ENCODE measurements at regions not wholly inside any gene's neighbourhood (a gene's known extent, or its start where the extent isn't known, plus 50 kb on each side); places are given as distances from the start of the nearest gene placed in this dataset.

- no peaks in the 10 kb centered on the region for H3K27me3 Mint-ChIP-seq
- H3K36me3 Mint-ChIP-seq (ENCODE audit: low read depth) = no peaks in the 10 kb centered on the region
- no peak overlapping the region for H3K27ac Mint-ChIP-seq
- no peak for DNase-seq
- no peak overlapping the region for H3K4me3 Mint-ChIP-seq
- peaks cover 2% of the 10 kb centered on the region for H3K4me1 Mint-ChIP-seq (ENCODE audit: low read depth)
- H3K9me3 Mint-ChIP-seq = no peaks in the 10 kb centered on the region
Observed at GRCh38 chr2:239579081-239579480, 178.3 kb upstream of the HDAC4 start.

- H3K9me3 Mint-ChIP-seq = no peaks in the 10 kb centered on the region
- peaks cover 2% of the 10 kb centered on the region for H3K4me1 Mint-ChIP-seq (ENCODE audit: low read depth)
- no peak overlapping the region for H3K27ac Mint-ChIP-seq
- DNase-seq = no peak
- no peak overlapping the region for H3K4me3 Mint-ChIP-seq
- H3K36me3 Mint-ChIP-seq (ENCODE audit: low read depth) = no peaks in the 10 kb centered on the region
- no peaks in the 10 kb centered on the region for H3K27me3 Mint-ChIP-seq
Observed at GRCh38 chr2:239578381-239578780, 177.6 kb upstream of the HDAC4 start.

GRCh38 chr2:239577935-239578334 is 177.1 kb upstream of the HDAC4 start:
- Mint-ChIP-seq H3K4me1 (ENCODE audit: low read depth) (peaks cover 2% of the 10 kb centered on the region), H3K4me3 (no peak overlapping the region), H3K27me3 (peaks cover under 1% of the 10 kb centered on the region), H3K9me3 (no peaks in the 10 kb centered on the region), H3K36me3 (ENCODE audit: low read depth) (no peaks in the 10 kb centered on the region), H3K27ac (no peak overlapping the region)
- no peak for DNase-seq

GRCh38 chr2:239576784-239577685 is 176.2 kb upstream of the HDAC4 start:
- H3K36me3 Mint-ChIP-seq (ENCODE audit: low read depth) = no peaks in the 10 kb centered on the region
- peaks cover 8% of the 10 kb centered on the region for H3K27me3 Mint-ChIP-seq
- peaks cover 2% of the 10 kb centered on the region for H3K4me1 Mint-ChIP-seq (ENCODE audit: low read depth)
- no peak overlapping the region for H3K4me3 Mint-ChIP-seq
- no peak for DNase-seq
- H3K9me3 Mint-ChIP-seq = no peaks in the 10 kb centered on the region
- no peak overlapping the region for H3K27ac Mint-ChIP-seq

- H3K4me1 Mint-ChIP-seq (ENCODE audit: low read depth) = peaks cover 2% of the 10 kb centered on the region
- H3K9me3 Mint-ChIP-seq = no peaks in the 10 kb centered on the region
- no peak overlapping the region for H3K4me3 Mint-ChIP-seq
- no peak overlapping the region for H3K27ac Mint-ChIP-seq
- peaks cover 8% of the 10 kb centered on the region for H3K27me3 Mint-ChIP-seq
- no peaks in the 10 kb centered on the region for H3K36me3 Mint-ChIP-seq (ENCODE audit: low read depth)
- DNase-seq = no peak
Observed at GRCh38 chr2:239575931-239576445, 175.2 kb upstream of the HDAC4 start.

- Mint-ChIP-seq H3K27me3 (peaks cover 11% of the 10 kb centered on the region), H3K36me3 (ENCODE audit: low read depth) (no peaks in the 10 kb centered on the region), H3K4me3 (no peak overlapping the region), H3K27ac (no peak overlapping the region), H3K4me1 (ENCODE audit: low read depth) (peaks cover 3% of the 10 kb centered on the region), H3K9me3 (no peaks in the 10 kb centered on the region)
- DNase-seq = no peak
Observed at GRCh38 chr2:239574434-239575156, 173.8 kb upstream of the HDAC4 start.

GRCh38 chr2:239574054-239574433 is 173.2 kb upstream of the HDAC4 start:
- H3K4me1 Mint-ChIP-seq (ENCODE audit: low read depth) = peaks cover 3% of the 10 kb centered on the region
- H3K27ac Mint-ChIP-seq = no peak overlapping the region
- no peaks in the 10 kb centered on the region for H3K36me3 Mint-ChIP-seq (ENCODE audit: low read depth)

GRCh38 chr2:239570971-239571520 is 170.2 kb upstream of the HDAC4 start:
- Mint-ChIP-seq H3K4me3 (no peak overlapping the region), H3K27me3 (peaks cover 16% of the 10 kb centered on the region), H3K4me1 (ENCODE audit: low read depth) (peaks cover 3% of the 10 kb centered on the region), H3K9me3 (no peaks in the 10 kb centered on the region), H3K27ac (no peak overlapping the region), H3K36me3 (ENCODE audit: low read depth) (no peaks in the 10 kb centered on the region)
- no peak for DNase-seq

More at GRCh38 chr2:239574054-239574433, 173.2 kb upstream of the HDAC4 start:
- Mint-ChIP-seq H3K4me3 (no peak overlapping the region), H3K27me3 (peaks cover 11% of the 10 kb centered on the region), H3K9me3 (no peaks in the 10 kb centered on the region)
- DNase-seq = no peak

- peaks cover 16% of the 10 kb centered on the region for H3K27me3 Mint-ChIP-seq
Observed at GRCh38 chr2:239570216-239570925, 169.6 kb upstream of the HDAC4 start.

GRCh38 chr2:239569401-239570090 is 168.7 kb upstream of the HDAC4 start:
- Mint-ChIP-seq H3K4me1 (ENCODE audit: low read depth) (peaks cover 3% of the 10 kb centered on the region), H3K36me3 (ENCODE audit: low read depth) (no peaks in the 10 kb centered on the region), H3K4me3 (no peak overlapping the region), H3K27me3 (peaks cover 16% of the 10 kb centered on the region), H3K27ac (no peak overlapping the region), H3K9me3 (no peaks in the 10 kb centered on the region)
- DNase-seq = no peak

More at GRCh38 chr2:239570216-239570925, 169.6 kb upstream of the HDAC4 start:
- Mint-ChIP-seq H3K4me3 (no peak overlapping the region), H3K36me3 (ENCODE audit: low read depth) (no peaks in the 10 kb centered on the region), H3K4me1 (ENCODE audit: low read depth) (peaks cover 3% of the 10 kb centered on the region), H3K27ac (no peak overlapping the region), H3K9me3 (no peaks in the 10 kb centered on the region)
- no peak for DNase-seq

- Mint-ChIP-seq H3K27ac (no peak overlapping the region), H3K4me1 (ENCODE audit: low read depth) (peaks cover 3% of the 10 kb centered on the region), H3K27me3 (peaks cover 16% of the 10 kb centered on the region), H3K36me3 (ENCODE audit: low read depth) (no peaks in the 10 kb centered on the region), H3K4me3 (no peak overlapping the region), H3K9me3 (no peaks in the 10 kb centered on the region)
- no peak for DNase-seq
Observed at GRCh38 chr2:239568601-239569000, 167.8 kb upstream of the HDAC4 start.

- Mint-ChIP-seq H3K9me3 (no peaks in the 10 kb centered on the region), H3K36me3 (ENCODE audit: low read depth) (no peaks in the 10 kb centered on the region), H3K27ac (no peak overlapping the region), H3K4me1 (ENCODE audit: low read depth) (peaks cover 3% of the 10 kb centered on the region), H3K27me3 (peaks cover 19% of the 10 kb centered on the region), H3K4me3 (no peak overlapping the region)
- DNase-seq = no peak
Observed at GRCh38 chr2:239567786-239568185, 167.0 kb upstream of the HDAC4 start.

GRCh38 chr2:239566995-239567568 is 166.3 kb upstream of the HDAC4 start:
- no peak for DNase-seq
- Mint-ChIP-seq H3K36me3 (ENCODE audit: low read depth) (no peaks in the 10 kb centered on the region), H3K27ac (no peak overlapping the region), H3K4me3 (no peak overlapping the region), H3K9me3 (no peaks in the 10 kb centered on the region), H3K4me1 (ENCODE audit: low read depth) (peaks cover 3% of the 10 kb centered on the region), H3K27me3 (peaks cover 17% of the 10 kb centered on the region)
